Colonic mucosa (tissue), 4 donors: ENCODE measurements at regions not wholly inside any gene's neighbourhood (a gene's known extent, or its start where the extent isn't known, plus 50 kb on each side); places are given as distances from the start of the nearest gene placed in this dataset.

Experiments
- DNase-seq: peaks from one replicate; pipeline ENCODE4 v3.0.0-alpha.2; 2020
- H3K27ac ChIP-seq: fragments of 200-600 bp; one replicate; pipeline ENCODE4 v1.8.0; 2021
- H3K27me3 ChIP-seq: fragments of 200-600 bp; one replicate; pipeline ENCODE4 v1.8.0; 2021
- H3K36me3 ChIP-seq: fragments of 200-600 bp; one replicate; pipeline ENCODE4 v1.8.0; 2021
- H3K4me1 ChIP-seq: fragments of 200-600 bp; one replicate; pipeline ENCODE4 v1.8.0; 2021; ENCODE audit warnings: mild to moderate bottlenecking
- H3K4me3 ChIP-seq: fragments of 200-600 bp; one replicate; pipeline ENCODE4 v1.8.0; 2021
- H3K9ac ChIP-seq, 2 donors: one replicate each; pipeline ENCODE4 v1.7.0; 2013; ENCODE audit warnings: control low read depth in 2 of 2, low read depth in 2 of 2, low read length in 2 of 2
- H3K9me3 ChIP-seq: fragments of 200-600 bp; one replicate; pipeline ENCODE4 v1.8.0; 2021
- intact Hi-C: fragments of 100-400 bp; cut with DNase I; formaldehyde crosslinking; loops from one replicate; pipeline ENCODE4 v1.14.1; 2022
- TF ChIP-seq, protein P1 (sequence below): fragments of 200-600 bp; IDR thresholded peaks from one replicate; pipeline ENCODE4 v1.8.0; 2022; ENCODE audit warnings: antibody characterized with exemption, mild to moderate bottlenecking
- donor health status: healthy.
- donor health status: DM: no; HTN: no; CAD: no.
- donor health status: DM: no; HTN: no; CAD: no.

DNA sequence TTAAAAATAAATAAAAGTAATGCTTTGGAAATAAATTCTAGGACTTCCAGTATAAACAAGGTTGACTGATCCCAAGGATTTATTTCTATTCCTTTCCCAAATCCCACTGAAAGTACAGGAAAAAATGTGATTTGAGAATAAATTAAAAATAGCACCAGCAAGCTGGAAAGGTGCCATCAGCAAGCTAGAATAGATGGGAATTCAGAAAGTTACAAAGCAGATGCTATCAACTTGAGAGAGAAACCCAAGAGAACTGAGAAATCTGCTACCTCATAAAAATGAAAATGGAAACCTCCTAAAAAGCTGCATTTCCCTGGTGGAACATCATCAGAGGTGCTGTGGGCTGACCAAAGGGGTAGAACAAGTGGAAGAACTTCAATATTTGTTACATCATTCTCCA, 148.6 kb upstream of the KCNJ3 start:
- Histone ChIP-seq H3K4me3 (no peak overlapping the region), H3K27me3 (no peaks in the 10 kb centered on the region)
- TF ChIP-seq, protein P1, sequence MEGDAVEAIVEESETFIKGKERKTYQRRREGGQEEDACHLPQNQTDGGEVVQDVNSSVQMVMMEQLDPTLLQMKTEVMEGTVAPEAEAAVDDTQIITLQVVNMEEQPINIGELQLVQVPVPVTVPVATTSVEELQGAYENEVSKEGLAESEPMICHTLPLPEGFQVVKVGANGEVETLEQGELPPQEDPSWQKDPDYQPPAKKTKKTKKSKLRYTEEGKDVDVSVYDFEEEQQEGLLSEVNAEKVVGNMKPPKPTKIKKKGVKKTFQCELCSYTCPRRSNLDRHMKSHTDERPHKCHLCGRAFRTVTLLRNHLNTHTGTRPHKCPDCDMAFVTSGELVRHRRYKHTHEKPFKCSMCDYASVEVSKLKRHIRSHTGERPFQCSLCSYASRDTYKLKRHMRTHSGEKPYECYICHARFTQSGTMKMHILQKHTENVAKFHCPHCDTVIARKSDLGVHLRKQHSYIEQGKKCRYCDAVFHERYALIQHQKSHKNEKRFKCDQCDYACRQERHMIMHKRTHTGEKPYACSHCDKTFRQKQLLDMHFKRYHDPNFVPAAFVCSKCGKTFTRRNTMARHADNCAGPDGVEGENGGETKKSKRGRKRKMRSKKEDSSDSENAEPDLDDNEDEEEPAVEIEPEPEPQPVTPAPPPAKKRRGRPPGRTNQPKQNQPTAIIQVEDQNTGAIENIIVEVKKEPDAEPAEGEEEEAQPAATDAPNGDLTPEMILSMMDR: no peak

DNA sequence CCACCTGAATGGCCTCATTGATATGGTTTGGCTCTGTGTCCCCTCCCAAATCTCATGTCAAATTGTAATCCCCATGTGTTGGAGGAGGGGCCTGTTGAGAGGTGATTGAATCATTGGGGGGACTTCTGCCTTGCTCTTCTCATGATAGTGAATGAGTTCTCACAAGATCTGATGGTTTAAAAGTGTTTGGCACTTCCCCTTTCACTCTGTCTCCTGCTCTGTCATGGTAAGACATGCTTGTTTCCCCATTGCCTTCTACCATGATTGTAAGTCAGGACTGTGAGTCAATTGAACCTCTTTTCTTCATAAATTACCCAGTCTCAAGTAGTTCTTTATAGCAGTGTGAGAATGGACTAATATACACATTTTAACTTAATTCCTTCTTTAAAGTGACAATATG, 146.8 kb upstream of the KCNJ3 start:
- DNase-seq: no peak
- Histone ChIP-seq H3K4me3 (no peak overlapping the region), H3K36me3 (no peaks in the 10 kb centered on the region), H3K27me3 (no peaks in the 10 kb centered on the region), H3K4me1 (no peaks in the 10 kb centered on the region), H3K27ac (no peak overlapping the region), H3K9ac (no peak overlapping the region), H3K9me3 (no peaks in the 10 kb centered on the region)
- TF ChIP-seq, protein P1: no peak
- intact Hi-C loops: no loop called here

More for the DNA sequence above, 148.6 kb upstream of the KCNJ3 start:
- H3K27ac ChIP-seq: no peak overlapping the region
- intact Hi-C loops: no loop called here
- H3K4me1 ChIP-seq: no peaks in the 10 kb centered on the region
- H3K9me3 ChIP-seq: no peaks in the 10 kb centered on the region
- no peak overlapping the region for H3K9ac ChIP-seq
- no peaks in the 10 kb centered on the region for H3K36me3 ChIP-seq
- no peak for DNase-seq

DNA sequence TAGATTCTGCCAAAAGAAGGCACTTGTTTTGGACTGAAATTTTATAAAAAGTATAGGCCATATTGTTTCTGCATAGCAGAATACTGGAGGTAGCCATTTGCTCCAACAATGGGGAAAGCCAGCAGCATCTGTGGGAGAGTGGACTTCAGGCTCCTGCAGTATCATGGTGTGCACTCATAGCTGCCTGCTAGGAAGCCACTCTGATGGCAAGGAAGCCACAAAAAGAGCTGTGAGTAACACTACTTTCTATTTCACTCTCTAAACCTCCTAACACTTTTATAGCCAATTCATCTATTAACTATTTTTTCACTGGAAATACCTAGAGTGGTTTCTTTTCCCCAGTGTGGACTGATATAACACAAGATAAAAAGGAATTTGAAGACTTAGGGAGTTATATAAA, 144.4 kb upstream of the KCNJ3 start:
- no peak overlapping the region for H3K27ac ChIP-seq
- H3K36me3 ChIP-seq: no peaks in the 10 kb centered on the region
- H3K9me3 ChIP-seq: no peaks in the 10 kb centered on the region
- no peaks in the 10 kb centered on the region for H3K4me1 ChIP-seq
- H3K27me3 ChIP-seq: no peaks in the 10 kb centered on the region
- H3K9ac ChIP-seq: no peak overlapping the region
- intact Hi-C loops: no loop called here
- H3K4me3 ChIP-seq: no peak overlapping the region
- TF ChIP-seq, protein P1: no peak
- no peak for DNase-seq

DNA sequence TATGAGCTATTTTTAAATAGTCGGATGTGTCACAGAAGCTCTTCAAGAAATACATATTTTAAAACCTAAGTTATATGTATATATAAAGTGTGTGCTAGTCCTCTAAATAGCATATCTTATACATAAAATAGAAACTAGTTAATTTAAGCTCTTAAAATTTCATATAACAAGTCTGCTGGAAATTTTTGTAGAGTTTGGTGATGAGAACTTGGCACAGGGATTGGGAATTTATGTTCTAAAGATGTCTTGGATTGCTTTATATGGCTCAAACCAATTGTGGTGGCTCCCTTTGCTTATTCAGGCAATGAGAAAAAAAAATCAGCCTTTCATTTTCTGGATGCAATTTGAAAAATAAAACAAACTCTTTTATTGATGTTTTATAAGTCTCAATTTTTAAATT, 142.8 kb upstream of the KCNJ3 start:
- no peaks in the 10 kb centered on the region for H3K9me3 ChIP-seq
- no peaks in the 10 kb centered on the region for H3K27me3 ChIP-seq
- no peaks in the 10 kb centered on the region for H3K36me3 ChIP-seq
- no peak overlapping the region for H3K27ac ChIP-seq
- no peak overlapping the region for H3K9ac ChIP-seq
- no peak overlapping the region for H3K4me3 ChIP-seq
- TF ChIP-seq, protein P1: no peak
- no peak for DNase-seq
- H3K4me1 ChIP-seq: no peaks in the 10 kb centered on the region
- intact Hi-C loops: no loop called here

DNA sequence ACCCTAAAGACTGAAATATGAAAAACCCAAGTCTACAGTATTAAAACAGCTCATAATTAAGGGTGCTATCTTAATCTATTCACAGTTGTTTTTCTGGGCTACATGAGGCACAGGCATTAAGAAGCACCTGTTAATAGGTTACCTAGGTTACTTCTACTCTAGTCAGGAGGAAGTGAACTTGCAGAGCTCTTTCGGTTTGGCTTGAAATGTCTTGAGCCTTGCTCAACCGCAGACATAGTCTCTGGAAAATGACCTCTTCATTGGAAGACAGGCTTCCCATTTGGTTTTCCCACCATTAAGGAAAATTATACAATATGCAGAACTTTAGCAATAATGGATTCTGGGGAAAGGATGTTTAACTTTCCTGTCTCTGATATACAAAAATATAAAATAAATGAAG, 142.3 kb upstream of the KCNJ3 start:
- no peak overlapping the region for H3K4me3 ChIP-seq
- no peaks in the 10 kb centered on the region for H3K36me3 ChIP-seq
- H3K4me1 ChIP-seq: no peaks in the 10 kb centered on the region
- no peaks in the 10 kb centered on the region for H3K27me3 ChIP-seq
- H3K9ac ChIP-seq: no peak overlapping the region
- H3K27ac ChIP-seq: no peak overlapping the region
- TF ChIP-seq, protein P1: no peak
- intact Hi-C loops: no loop called here
- H3K9me3 ChIP-seq: no peaks in the 10 kb centered on the region
- DNase-seq: no peak

DNA sequence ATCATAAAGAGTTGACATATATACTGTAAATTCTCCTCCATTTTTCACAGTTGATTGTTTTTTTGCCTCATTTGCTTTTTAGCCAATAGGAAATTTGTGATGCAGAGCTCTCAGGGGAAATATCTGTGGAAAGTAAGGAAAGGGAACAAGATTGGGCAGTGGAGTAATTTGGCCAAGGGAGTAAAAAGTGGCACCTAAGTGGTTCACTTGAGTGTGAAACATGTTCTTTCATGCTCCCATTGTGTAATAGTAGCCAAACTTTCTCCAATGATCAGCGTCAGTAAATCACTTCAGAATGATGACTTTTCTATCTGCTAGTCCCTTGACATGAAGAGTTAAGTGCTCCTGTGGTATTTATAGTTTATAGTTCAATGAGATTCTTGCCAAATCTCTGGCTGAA, 141.9 kb upstream of the KCNJ3 start:
- Histone ChIP-seq H3K4me1 (no peaks in the 10 kb centered on the region), H3K27ac (no peak overlapping the region), H3K9ac (no peak overlapping the region), H3K9me3 (no peaks in the 10 kb centered on the region), H3K4me3 (no peak overlapping the region), H3K27me3 (no peaks in the 10 kb centered on the region), H3K36me3 (no peaks in the 10 kb centered on the region)
- TF ChIP-seq, protein P1: no peak
- DNase-seq: no peak
- intact Hi-C loops: no loop called here
